HG03108 (cell line): ENCODE measurements at regions not wholly inside any gene's neighbourhood (a gene's known extent, or its start where the extent isn't known, plus 50 kb on each side); places are given as distances from the start of the nearest gene placed in this dataset.

ENCODE experiments used
- ATAC-seq: cut with Tn5 transposase; IDR thresholded peaks from one replicate; pipeline ENCODE4 v1.9.1; 2021; ENCODE audit warnings: moderate library complexity; ENCODE audit not compliant: unreplicated experiment

DNA sequence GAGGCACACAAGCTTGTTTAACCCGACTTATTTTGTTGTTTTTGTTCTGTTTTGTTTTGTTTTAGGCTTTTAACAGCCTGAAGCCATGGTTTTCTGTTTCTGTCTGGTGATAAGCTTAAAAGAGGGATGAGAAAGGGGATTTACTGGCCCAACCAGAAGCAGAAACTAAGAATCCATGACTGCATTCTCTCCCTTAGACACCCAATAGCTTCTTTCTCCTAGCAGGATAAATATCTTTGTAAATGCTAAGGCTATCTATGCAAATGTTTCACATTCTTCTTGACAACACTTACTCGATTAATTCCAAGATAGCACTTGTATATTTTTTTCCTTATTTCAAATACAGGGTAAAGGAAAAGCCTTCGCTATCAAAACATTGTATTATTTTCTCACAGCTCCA, 53.7 kb upstream of the SMAD1 start:
- no peak for ATAC-seq

DNA sequence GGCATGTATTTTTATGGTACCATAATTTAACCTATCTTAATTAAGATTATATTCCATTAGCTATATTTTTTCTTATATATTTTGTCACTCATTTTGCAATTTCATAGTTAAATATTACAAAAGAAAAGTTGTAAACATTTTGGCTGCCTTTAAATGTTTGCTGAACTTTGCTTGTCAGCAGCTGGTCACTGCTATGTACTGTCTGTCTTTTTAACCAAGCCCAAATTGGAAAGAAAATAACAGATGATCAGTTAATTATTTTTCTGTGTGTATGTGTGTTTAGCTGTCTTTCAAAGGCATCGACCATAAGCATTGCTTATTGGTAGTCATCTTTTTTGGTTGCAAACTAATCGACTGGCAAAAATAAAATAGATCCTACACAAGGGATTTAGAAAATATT, 54.4 kb upstream of the SMAD1 start:
- ATAC-seq: no peak

DNA sequence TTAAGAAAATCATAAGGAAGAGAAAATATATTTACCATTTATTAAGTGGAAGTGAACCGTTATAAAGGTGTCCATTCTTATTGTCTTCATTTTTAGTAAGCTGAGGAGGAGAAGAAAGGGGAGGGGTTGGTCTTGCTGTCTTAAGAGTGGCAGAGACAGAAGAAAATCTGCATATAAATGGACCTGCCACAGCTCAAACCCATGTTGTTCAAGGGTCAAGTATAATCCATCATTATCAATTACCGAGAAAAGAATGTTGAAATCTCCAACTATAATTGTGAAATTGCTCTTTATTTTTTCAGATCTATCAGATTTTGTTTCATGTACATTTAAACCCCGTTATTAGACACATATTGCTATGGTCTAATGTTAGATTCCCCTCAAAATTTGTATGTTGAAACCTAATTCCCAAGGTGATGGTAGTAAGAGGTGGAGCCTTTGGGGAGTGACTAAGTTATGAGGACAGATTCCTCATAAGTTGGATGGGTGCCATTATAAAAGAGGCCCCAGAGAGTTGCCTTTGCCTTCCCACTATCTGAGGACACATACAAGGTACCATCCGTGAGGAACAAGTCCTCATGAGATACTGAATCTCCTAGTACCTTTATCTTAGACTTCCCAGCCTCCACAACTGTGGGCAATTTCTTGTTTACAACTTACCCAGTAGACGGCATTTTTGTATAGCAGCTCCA, 58.5 kb upstream of the SMAD1 start:
- no peak for ATAC-seq

DNA sequence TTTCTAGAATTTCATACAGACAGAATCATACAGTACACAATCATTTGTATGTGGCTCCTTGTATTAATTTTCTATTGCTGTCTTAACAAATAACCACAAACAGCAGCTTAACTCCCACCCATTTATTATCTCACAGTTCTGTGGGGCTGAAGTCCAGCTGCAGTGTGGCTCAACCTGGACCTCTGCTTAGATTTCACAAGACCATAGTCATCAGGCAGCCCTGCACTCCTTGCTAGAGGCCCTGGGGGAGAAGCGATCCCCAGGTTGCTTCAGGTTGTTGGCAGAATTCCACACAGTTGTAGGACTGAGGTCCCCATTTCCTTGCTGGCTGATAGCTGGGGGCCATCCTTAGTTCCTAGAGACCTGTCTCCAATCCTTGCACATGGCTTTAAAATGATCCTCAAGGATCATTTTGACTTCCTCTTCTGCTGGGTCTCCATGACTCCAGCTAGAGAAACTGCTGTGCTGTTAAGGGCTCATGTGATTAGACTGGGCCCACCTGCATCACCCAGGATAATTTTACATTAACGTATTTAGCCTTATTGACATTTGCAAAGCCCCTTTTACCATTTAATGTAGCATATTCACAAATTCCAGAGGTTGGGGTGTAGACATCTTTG, 60.9 kb upstream of the SMAD1 start:
- ATAC-seq: no peak

DNA sequence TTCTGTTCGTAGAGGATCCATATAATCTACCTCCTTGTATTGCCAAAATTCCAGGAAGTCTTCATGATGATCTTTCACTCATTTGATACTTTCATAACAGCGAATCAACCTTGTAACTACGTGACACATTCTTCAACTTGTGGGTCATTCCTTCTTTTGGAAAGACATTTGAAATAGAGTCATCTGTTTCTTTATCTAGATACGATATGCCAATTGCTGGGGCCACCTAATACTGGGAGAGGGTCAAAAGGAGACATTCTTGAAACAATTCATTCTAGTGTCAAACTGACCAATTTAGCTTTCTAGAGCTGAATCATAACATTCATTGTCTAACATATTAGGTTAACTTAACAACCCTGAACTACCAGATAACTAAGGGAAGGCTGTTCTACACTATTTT, 62.9 kb upstream of the SMAD1 start:
- ATAC-seq: no peak

DNA sequence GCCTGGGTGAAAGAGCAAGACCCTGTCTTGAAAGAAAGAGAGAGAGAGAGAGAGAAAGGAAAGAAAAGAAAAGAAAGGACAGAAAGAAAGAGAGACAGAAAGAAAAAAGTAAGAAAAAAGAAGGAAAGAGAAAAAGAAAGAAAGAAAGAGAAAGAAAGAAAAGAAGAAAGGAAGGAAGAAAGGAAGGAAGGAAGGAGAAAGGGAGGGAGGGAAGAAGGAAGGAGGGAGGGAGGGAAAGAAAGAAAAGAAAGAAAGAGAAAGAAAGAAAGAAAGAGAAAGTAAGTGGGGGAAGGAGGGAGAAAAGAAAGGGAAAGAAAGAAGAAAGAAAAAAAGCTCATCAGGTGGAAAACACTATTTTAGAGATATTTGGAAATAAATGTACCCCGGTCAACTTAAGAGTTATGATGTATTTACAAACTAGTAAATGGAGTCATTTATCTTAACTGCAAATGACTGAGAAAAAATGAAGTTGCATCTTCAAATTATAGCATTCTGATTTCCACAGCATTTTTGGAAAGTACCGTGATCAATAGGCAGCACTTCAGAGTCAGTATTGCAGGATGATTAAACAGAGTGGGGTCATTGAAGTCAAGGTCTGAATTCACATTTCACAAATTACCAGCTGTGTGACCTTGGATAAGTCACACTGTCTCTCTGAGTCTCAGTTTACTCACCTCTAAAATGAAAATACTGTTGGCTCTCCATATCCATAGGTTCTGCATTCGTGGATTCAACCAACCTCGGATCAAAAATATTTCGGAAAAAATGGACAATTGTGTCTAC, 64.1 kb upstream of the SMAD1 start:
- no peak for ATAC-seq

DNA sequence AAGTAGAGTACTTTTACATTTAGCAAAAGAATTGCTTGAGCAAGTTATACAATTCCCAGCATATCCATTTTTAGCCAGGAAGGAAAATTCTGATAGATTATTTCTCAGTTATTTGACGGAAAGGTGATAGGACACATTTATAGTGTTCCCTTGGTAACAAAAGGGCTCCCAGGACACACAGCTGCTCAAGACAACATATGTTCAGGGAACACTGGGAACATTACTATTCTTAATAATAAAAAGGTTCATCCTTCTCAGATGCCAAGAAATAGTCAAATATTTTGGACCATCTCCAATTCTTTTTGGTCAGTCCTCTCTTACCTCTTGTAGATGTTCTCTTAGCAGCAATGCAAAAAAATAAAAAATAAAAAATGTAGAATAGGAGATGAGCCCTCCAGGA, 66.8 kb upstream of the SMAD1 start:
- ATAC-seq: no peak

DNA sequence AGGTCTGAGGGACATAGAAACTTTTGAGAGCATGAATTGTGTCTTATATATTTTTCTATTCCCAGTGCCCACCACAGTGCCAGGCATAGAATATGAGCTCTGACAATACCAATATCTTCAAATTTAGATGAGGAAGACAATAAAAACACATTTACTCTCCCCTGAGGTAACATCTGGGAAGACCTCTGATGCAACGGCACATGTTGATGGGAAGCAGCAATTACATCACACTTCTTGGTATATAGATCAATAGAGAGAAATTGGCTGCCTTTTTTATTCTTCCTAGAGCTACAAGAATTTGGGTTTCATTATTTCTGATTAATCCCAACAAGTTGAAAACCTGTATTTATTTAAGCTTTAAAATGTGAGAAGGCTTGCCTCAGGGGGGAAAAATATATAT, 67.4 kb upstream of the SMAD1 start:
- ATAC-seq: no peak

DNA sequence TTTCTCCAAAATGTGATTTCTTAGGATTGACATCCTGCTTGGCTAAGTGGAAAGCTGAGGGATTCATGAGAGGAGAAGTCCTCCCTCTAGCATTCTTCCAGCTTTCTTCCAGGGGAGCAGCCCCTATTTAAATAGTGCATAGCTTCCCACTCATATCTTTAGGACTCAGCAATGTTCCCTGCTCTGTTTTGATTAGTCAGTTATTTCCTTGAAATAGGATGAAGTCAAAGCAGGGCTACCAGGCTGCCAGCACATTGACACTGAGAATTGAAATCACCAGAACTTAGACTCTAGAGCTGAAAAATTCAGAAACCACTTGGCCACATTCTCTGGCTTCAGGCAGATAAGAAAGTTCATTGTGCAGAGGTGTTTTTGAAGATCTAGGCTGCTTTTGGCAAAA, 74.7 kb upstream of the SMAD1 start:
- ATAC-seq: no peak

DNA sequence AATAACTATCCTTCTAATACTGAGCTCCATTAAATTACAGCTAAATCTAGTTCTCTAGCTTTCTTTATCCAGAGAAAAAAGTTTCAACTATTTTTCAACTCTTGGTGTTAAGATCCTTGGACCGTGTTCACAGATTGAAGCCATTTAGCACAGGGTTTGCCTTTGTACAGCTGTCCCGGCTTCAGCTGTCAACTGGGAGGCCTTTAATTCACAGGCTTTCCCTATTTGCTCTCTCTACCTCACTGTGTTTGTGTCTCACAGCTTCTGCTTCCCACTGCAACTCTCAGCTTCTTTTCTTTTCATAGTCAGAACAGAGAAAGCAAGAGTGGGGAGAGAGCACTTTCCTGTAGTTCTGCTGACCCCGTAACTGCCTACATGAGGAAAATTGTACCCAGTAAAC, 76.9 kb upstream of the SMAD1 start:
- no peak for ATAC-seq

DNA sequence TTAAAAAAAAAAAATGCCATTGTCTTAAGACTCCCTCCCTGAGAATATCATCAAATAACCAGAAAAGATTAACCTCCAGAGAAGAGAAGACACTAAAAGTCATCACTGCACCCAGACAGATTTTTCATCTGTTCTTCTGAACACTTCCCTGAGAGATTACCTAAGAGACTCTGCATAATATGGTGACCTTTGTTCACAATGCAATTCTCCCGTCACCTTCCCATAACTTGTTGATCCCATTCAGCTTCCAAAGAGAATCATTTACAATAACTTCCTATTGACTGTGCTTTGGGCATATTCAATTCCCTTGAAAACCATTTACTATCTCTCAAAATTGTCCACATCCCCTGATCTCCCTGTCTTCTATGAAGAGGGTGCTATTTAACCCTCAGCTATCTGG, 85.1 kb upstream of the SMAD1 start:
- no peak for ATAC-seq

DNA sequence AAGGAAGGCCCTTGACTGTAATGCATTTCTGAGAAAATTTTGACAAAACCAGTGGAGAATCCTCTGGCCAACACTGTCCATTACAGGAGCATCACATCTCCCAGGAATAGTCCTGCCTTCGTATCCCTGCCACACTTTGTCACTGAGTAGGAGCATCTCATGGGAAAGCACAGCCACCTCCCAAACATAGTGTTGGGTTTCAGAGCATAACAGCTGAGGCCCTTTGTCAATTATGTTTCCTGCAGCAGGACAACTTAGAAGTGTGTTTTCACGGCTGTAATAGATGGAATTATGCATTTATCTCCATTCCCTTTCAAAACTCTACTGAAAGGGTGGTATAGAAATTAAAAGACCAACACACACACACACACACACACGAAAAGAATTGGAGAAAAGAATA, 91.1 kb upstream of the SMAD1 start:
- ATAC-seq: no peak

DNA sequence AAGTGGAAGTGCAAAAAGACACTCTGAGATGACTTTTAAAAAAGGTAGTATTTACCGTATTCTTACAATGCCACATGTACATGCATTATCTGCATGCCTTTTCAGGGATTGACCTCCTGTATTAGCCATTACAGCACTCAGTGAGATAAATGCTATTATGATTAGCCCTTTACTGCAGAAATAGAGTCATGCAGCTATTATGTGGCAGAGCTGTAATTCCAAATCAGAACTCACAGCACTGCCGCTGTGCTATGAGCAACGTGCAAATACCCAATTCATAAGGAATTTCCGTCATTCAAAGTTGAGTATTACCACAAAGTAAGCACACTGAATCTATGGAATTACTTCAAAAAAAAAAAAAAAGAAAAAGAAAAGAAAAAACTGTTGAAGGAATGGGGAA, 92.1 kb upstream of the SMAD1 start:
- ATAC-seq: no peak

DNA sequence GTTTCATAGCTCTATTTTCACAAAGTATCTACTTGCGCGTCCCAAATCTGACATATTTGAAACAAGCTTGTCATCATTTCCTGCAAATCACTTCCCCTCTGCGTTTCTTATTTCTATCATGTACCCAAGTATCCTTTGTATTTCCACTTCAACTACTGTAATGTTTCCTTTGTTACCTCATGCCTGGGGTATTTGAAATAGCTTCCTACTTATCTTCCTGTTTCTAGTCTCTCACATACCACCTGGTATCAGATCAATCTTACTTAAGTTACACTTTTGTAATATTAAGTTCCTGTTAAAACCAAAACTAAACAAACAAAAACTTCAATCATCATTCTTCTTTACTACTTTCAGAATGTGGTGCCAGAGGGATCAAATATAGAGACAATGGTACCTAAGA, 93.6 kb upstream of the SMAD1 start:
- no peak for ATAC-seq

DNA sequence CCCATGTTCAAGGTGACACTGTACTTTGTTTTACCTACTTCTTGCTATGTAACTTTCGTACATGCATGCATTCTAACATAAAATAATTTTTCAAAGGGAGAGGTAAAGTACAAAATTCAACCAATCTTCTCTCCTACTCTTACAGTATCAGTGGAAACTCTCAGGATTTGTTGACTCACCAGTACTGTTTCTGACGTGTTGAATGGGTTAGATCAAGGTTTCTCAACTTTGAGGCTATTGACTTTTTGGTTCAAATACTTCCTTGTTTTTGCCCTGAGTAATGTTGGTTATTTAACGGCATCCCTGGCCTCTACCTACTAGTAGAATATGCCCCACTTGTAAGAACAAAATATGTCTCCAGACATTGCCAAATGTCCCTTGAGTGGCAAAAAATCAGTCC, 94.6 kb upstream of the SMAD1 start:
- no peak for ATAC-seq

DNA sequence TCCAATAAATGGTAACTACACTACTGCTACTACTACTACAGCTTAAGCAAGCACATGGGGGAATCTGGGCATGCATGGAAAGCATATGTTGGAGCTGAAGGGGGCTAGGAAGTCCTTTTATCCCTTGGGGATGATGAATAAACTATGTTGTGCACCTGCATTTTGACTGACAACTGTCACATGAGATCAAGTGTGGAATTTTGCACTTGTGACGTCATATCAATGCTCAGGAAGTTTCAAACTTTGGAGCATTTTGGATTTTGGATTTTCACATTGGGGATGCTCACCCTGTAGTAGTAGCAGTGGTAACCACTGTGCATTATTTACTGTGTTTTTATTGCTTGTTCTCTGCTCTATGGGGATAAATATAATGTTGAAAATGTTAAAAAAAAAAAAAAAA, 100.5 kb upstream of the SMAD1 start:
- ATAC-seq: no peak

DNA sequence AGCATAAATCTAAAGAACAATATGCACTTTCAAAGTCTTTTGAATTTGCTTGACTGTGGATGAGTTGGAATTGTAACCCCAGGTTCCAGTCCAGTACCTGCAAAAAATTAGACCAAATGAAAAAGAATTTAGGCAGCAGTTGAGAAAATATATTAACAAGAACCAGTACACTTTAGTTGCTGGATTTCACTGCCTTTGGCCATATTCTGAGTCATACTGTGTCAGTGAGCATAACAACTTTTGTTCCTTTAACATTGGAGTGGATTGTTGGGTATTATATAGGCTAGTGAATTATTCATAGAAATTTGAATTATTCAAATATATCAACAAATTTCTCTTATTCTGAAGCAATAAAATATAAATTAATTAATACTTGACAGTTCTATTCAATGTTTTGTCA, 101.5 kb upstream of the SMAD1 start:
- no peak for ATAC-seq

DNA sequence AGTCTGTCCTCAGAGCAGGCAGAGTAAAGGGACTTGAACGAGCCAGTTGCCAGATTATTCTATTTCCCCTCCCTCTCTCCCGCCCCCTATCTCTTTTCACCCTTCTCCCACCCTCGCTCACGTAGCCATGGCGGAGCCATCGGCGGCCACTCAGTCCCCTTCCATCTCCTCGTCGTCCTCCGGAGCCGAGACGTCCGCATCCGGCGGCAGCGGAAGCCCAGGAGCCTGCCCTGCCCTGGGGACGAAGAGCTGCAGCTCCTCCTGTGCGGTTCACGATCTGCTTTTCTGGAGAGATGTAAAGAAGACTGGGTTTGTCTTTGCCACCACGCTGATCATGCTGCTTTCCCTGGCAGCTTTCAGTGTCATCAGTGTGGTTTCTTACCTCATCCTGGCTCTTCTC, 106.2 kb upstream of the SMAD1 start:
- ATAC-seq: no peak

DNA sequence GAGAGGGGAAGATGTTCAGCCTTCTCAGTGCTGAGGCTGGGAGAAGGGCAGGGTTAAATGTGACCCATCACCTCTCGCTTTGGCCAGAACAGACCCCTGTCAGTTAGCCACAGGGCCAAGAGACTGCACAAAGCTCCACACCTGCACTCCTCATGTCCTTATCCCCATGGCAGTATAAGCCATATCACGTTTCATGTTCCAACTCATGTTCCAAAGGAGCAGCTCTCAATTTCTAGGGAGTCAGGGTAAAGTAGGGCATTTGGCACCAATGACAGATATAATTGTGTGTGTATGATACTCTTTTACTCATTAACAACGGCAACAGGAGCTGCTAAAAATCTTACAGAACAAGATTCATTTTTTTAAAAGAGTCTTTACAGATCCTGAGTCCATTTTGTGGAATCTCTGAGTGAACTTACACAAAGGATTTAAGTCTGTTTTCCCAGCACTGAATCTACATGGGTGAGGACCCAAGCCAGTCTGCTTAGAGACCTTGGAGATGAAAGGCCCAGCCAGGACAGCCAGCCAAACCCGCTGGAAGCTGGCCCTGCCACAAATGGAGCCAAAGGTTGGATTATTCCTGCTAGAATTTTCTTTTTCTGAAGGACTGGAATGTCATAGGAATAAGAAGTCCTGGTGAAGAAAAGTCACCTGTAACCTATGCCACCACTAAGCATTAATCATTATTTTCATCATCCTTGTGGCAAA, 129.1 kb upstream of the SMAD1 start:
- no peak for ATAC-seq

DNA sequence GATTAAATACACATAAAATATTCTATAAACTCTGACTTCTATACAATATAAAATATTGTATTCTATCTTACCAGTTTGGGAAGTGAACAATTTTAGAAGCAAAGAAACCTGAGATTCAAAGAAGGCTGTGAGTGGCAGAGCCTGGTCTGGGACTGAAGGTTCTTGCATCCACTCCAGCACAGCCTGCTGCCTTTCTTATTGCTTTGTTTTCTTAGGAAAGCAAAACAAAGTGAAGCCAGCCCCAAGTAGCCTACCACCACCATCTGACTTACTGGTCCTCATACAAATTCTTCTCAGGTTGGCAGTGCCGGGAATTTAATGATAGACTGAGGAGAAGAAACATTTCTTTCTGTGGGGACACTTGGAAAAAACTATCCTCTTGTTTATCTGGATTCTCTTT, 129.7 kb upstream of the SMAD1 start:
- ATAC-seq: no peak

DNA sequence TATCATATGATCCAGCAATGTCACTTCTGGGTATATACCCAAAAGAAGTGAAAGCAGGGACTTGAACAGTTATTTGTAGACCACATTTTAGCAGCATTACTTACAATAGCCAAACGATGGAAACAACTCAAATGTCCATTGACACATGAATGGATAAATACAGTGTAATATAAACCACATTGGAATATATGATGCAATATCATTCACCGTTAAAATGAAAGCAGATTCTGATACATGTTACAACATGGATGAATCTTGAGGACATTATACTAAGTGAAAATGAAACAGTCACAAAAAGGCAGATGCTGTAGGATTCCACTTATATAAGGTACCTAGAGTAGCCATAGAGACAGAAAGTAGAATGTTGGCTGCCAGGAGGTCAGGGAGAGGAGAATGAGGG, 130.5 kb upstream of the SMAD1 start:
- no peak for ATAC-seq

DNA sequence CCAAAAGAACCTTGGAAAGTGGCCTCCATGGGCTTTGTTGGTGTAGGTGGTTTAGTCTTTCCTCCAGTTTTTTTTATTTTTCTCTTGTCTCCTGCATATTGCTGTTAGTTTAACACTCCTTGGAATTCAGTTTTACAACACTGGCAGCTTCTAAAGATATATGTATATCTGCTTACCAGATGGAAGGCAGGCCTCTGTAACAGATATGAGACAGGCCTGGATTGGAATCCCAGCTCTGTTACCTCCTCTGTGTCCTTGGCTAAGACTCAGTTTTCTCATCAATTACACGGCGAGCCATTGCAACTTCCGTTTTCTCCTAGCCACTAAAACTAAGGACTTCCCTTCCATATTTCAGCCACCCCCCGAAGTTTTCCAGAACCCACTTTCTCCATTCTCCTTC, 133.4 kb upstream of the SMAD1 start:
- ATAC-seq: no peak
